HEK293 (cell line): ENCODE measurements at regions not wholly inside any gene's neighbourhood (a gene's known extent, or its start where the extent isn't known, plus 50 kb on each side); places are given as distances from the start of the nearest gene placed in this dataset.

ENCODE experiments used
- CTCF ChIA-PET: fragments of 350-600 bp; formaldehyde crosslinking; extraction: SDS; loops from one replicate; lab custom pipeline; 2021; ENCODE audit warnings: antibody characterized with exemption; lab: Yijun Ruan, JAX
- POLR2A ChIA-PET: fragments of 300-600 bp; formaldehyde crosslinking; extraction: SDS; loops from one replicate; lab custom pipeline; 2020; ENCODE audit warnings: antibody characterized with exemption, inconsistent platforms; lab: Yijun Ruan, JAX
- H3K27ac ChIP-seq: fragments of 200-500 bp; sonication (Bioruptor generic); 2 replicates; pipeline ENCODE4 v1.5.1; 2014; ENCODE audit warnings: low read depth, low read length, control low read depth, inconsistent platforms; ENCODE audit errors: extremely low read depth
- H3K36me3 ChIP-seq, 2 experiments: fragments of 200-500 bp in 1 of 2; sonication (Bioruptor generic) in 1 of 2; 1 replicate in 1 of 2; 2 replicates in 1 of 2; pipeline ENCODE4 v1.5.1; 2014 to 2017; ENCODE audit warnings: inconsistent platforms in 2 of 2, low read length in 2 of 2; ENCODE audit not compliant: control insufficient read depth in 2 of 2, insufficient read depth in 1 of 2
- H3K4me1 ChIP-seq: fragments of 200-500 bp; sonication (Bioruptor generic); 2 replicates; pipeline ENCODE4 v1.5.1; 2014; ENCODE audit warnings: mild to moderate bottlenecking, low read length, inconsistent platforms; ENCODE audit not compliant: control insufficient read depth, insufficient read depth
- H3K4me3 ChIP-seq: 2 replicates; pipeline ENCODE4 v1.5.1; 2011; ENCODE audit warnings: low read depth, mild to moderate bottlenecking, control low read depth, low read length, moderate library complexity
- H3K9me3 ChIP-seq: fragments of 200-500 bp; sonication (Bioruptor generic); 2 replicates; pipeline ENCODE4 v1.5.1; 2014; ENCODE audit warnings: low read depth, low read length, inconsistent platforms; ENCODE audit not compliant: control insufficient read depth, insufficient read depth
- ELK4 ChIP-seq: IDR thresholded peaks from 2 replicates; pipeline ENCODE4 v1.6.1; 2011; ENCODE audit warnings: mild to moderate bottlenecking, low read depth, low read length, borderline replicate concordance
- GLI2 ChIP-seq: fragments of 450-650 bp; formaldehyde crosslinking; IDR thresholded peaks from 2 replicates; pipeline ENCODE4; 2017; ENCODE audit warnings: missing biosample characterization, missing genetic modification characterization, low read depth, borderline replicate concordance
- GLIS1 ChIP-seq: fragments of 450-650 bp; formaldehyde crosslinking; IDR thresholded peaks from 2 replicates; pipeline ENCODE4 v1.5.1; 2016; ENCODE audit warnings: missing biosample characterization, missing genetic modification characterization
- KLF7 ChIP-seq: fragments of 450-650 bp; formaldehyde crosslinking; IDR thresholded peaks from 2 replicates; pipeline ENCODE4 v1.5.1; 2016; ENCODE audit warnings: missing biosample characterization, missing genetic modification characterization, borderline replicate concordance
- KLF9 ChIP-seq: fragments of 450-650 bp; formaldehyde crosslinking; IDR thresholded peaks from 2 replicates; pipeline ENCODE4 v1.5.1; 2016; ENCODE audit warnings: missing biosample characterization, missing genetic modification characterization, low read depth
- PRDM6 ChIP-seq: fragments of 450-650 bp; formaldehyde crosslinking; IDR thresholded peaks from 2 replicates; pipeline ENCODE4 v1.5.1; 2017; ENCODE audit warnings: missing biosample characterization, missing genetic modification characterization
- TCF7L2 ChIP-seq: IDR thresholded peaks from 2 replicates; pipeline ENCODE4 v1.6.1; 2011; ENCODE audit warnings: low read depth, mild to moderate bottlenecking, inconsistent platforms, low read length, moderate library complexity, borderline replicate concordance
- ZBTB21 ChIP-seq: fragments of 450-650 bp; formaldehyde crosslinking; IDR thresholded peaks from 2 replicates; pipeline ENCODE4 v1.5.1; 2017; ENCODE audit warnings: missing biosample characterization, missing genetic modification characterization
- ZBTB49 ChIP-seq: fragments of 450-650 bp; formaldehyde crosslinking; IDR thresholded peaks from 2 replicates; pipeline ENCODE4 v1.5.1; 2016; ENCODE audit warnings: missing biosample characterization, missing genetic modification characterization, low read depth
- ZFP3 ChIP-seq: fragments of 450-650 bp; formaldehyde crosslinking; IDR thresholded peaks from 2 replicates; pipeline ENCODE4 v1.5.1; 2016; ENCODE audit warnings: low read depth, missing biosample characterization, missing genetic modification characterization
- ZFP41 ChIP-seq: fragments of 450-650 bp; formaldehyde crosslinking; IDR thresholded peaks from 2 replicates; pipeline ENCODE4 v1.5.1; 2016; ENCODE audit warnings: missing biosample characterization, missing genetic modification characterization, borderline replicate concordance
- ZNF155 ChIP-seq: fragments of 450-650 bp; formaldehyde crosslinking; IDR thresholded peaks from 2 replicates; pipeline ENCODE4 v1.5.1; 2016; ENCODE audit warnings: missing biosample characterization, missing genetic modification characterization
- ZNF19 ChIP-seq: fragments of 450-650 bp; formaldehyde crosslinking; IDR thresholded peaks from 2 replicates; pipeline ENCODE4; 2016; ENCODE audit warnings: missing biosample characterization, missing genetic modification characterization, low read depth
- ZNF223 ChIP-seq: fragments of 450-650 bp; formaldehyde crosslinking; IDR thresholded peaks from 2 replicates; pipeline ENCODE4 v1.5.1; 2016; ENCODE audit warnings: missing biosample characterization, missing genetic modification characterization
- ZNF398 ChIP-seq: fragments of 450-650 bp; formaldehyde crosslinking; IDR thresholded peaks from 2 replicates; pipeline ENCODE4 v1.5.1; 2017; ENCODE audit warnings: missing biosample characterization, missing genetic modification characterization
- ZNF473 ChIP-seq: fragments of 450-650 bp; formaldehyde crosslinking; IDR thresholded peaks from 2 replicates; pipeline ENCODE4 v1.5.1; 2017; ENCODE audit warnings: missing biosample characterization, missing genetic modification characterization
- ZNF548 ChIP-seq: fragments of 450-650 bp; formaldehyde crosslinking; IDR thresholded peaks from 2 replicates; pipeline ENCODE4 v1.5.1; 2016; ENCODE audit warnings: missing biosample characterization, missing genetic modification characterization
- ZNF549 ChIP-seq: fragments of 450-650 bp; IDR thresholded peaks from 2 replicates; pipeline ENCODE4 v1.5.1; 2018; ENCODE audit warnings: missing biosample characterization, missing genetic modification characterization, mild to moderate bottlenecking, inconsistent platforms, moderate library complexity
- ZNF596 ChIP-seq: fragments of 450-650 bp; IDR thresholded peaks from 2 replicates; pipeline ENCODE4 v1.5.0; 2018; ENCODE audit warnings: missing biosample characterization, mild to moderate bottlenecking, missing genetic modification characterization, moderate library complexity
- TF ChIP-seq, protein P1 (sequence below): fragments of 450-650 bp; formaldehyde crosslinking; IDR thresholded peaks from 2 replicates; pipeline ENCODE4 v1.5.1; 2016; ENCODE audit warnings: missing biosample characterization, missing genetic modification characterization

DNA sequence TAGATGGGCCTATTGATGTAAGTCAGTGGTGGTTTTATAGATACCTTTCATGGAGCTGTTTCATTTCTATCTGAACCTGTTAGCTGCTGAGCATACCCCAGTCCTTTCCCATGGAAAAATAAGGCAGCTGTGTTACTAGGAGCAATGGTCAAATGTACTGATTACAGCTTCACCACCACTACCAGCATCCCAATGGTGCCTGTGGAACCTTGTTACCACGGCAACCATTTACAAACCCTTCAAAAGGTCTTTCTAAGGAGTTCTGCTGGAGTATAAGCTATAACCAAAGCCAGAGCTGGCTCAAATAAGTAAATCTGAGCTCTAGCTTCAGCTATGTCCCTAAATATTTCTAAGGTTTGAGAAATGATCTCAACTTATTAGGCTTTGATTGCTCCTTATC lies 133.4 kb upstream of the ACP3 start:
- no peaks in the 10 kb centered on the region for H3K9me3 ChIP-seq
- TF ChIP-seq ZNF548 (tag by site-specific recombination) (no peak), ZNF398 (no peak), ELK4 (no peak), GLI2 (tag by site-specific recombination) (no peak), ZFP3 (no peak), ZNF223 (tag by site-specific recombination) (no peak), PRDM6 (tag by site-specific recombination) (no peak), ZNF596 (tag by site-specific recombination) (no peak), ZNF155 (tag by site-specific recombination) (no peak), TCF7L2 (no peak), ZBTB49 (tag by site-specific recombination) (no peak), ZNF19 (no peak), ZBTB21 (tag by site-specific recombination) (no peak), GLIS1 (tag by site-specific recombination) (no peak), KLF7 (tag by site-specific recombination) (no peak), ZFP41 (tag by site-specific recombination) (no peak), ZNF549 (tag by site-specific recombination) (no peak), ZNF473 (tag by site-specific recombination) (no peak), KLF9 (no peak)
- TF ChIP-seq, protein P1, sequence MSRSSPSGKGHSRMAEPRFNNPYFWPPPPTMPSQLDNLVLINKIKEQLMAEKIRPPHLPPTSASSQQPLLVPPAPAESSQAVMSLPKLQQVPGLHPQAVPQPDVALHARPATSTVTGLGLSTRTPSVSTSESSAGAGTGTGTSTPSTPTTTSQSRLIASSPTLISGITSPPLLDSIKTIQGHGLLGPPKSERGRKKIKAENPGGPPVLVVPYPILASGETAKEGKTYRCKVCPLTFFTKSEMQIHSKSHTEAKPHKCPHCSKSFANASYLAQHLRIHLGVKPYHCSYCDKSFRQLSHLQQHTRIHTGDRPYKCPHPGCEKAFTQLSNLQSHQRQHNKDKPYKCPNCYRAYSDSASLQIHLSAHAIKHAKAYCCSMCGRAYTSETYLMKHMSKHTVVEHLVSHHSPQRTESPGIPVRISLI (tag by site-specific recombination), result no peak
- H3K4me1 ChIP-seq, result no peaks in the 10 kb centered on the region
- no peak overlapping the region for H3K27ac ChIP-seq
- ChIA-PET CTCF (interaction anchor here (0.9 to 2.8 kb wide), 3 partner anchors 27 to 216 kb away, joined by 3 to 19 read pairs (median 6); no protein-coding TSS in a partner anchor), POLR2A (no interaction called here)
- H3K36me3 ChIP-seq, result no peaks in the 10 kb centered on the region
- no peak overlapping the region for H3K4me3 ChIP-seq
